HG03196 (cell line): ENCODE measurements at regions not wholly inside any gene's neighbourhood (a gene's known extent, or its start where the extent isn't known, plus 50 kb on each side); places are given as distances from the start of the nearest gene placed in this dataset.

Experiments
- ATAC-seq: cut with Tn5 transposase; IDR thresholded peaks from one replicate; pipeline ENCODE4 v1.9.1; 2021; ENCODE audit not compliant: unreplicated experiment

GRCh38 chr14:61940666-61941420, 178.6 kb downstream of the SNAPC1 start:
- no peak for ATAC-seq

GRCh38 chr14:61941421-61942150, 179.4 kb downstream of the SNAPC1 start:
- ATAC-seq, result no peak

DNA sequence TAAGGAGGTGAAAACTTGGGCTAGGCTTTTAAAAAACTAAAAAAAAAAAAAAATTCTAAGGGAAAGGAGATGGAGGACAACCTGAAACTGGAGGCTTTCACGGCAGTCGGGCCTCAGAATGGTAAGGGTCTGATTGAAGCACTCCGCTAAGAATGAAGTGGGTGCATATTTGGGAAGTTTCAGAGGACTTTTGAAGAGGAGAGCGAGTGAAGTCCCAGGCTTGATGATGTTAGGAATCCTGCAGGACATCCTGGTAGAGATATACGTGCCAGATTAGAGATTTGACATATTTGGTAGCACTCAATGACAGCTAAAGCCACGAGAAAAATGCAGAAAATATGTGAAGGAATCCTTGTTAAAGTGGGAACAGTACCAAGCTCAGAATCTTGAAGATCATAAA, 186.2 kb downstream of the SNAPC1 start:
- no peak for ATAC-seq

- no peak for ATAC-seq
These were observed 188.1 kb downstream of the SNAPC1 start for GRCh38 chr14:61950340-61950739.

DNA sequence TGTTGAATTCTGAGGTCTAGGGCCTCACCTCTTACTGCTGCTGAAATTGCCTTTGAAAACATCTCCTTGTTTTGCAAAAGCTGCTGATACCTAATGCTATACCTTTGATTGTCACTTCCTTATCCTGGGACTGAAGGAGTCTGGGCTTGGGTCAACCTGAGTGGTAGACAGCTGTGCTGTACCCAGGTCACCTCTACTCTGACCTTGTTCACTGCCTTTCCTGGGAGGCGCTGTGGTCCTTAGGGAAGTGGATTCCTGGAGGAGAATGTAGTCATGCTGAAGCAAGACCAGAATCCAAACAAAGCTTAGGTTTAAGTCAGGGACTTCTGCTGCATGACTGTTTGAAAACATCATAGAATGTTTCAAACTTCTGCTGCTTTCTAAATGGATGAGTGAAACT, 191.4 kb downstream of the SNAPC1 start:
- ATAC-seq, result no peak

GRCh38 chr14:61954306-61954705, 192.1 kb downstream of the SNAPC1 start:
- no peak for ATAC-seq

- no peak for ATAC-seq
These were observed 194.3 kb downstream of the SNAPC1 start for GRCh38 chr14:61956517-61956916.

DNA sequence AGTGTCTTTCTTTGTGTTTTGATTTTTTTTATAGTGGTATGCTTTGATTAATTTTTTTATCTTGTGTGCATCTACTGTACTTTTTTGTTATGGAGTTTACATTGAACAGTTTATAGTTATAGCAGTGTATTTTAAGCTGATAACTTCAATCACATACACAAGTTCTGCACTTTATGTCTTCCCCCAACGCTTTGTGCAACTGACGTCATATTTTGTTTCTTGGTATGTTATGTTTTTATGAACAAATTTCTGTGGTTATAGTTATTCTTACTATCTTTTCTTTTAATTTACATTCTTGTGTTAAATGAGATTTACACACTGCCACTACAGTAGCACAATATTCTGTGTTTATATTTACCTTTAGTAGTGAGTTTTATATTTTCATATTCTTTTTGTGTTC, 197.1 kb downstream of the SNAPC1 start:
- no peak for ATAC-seq

DNA sequence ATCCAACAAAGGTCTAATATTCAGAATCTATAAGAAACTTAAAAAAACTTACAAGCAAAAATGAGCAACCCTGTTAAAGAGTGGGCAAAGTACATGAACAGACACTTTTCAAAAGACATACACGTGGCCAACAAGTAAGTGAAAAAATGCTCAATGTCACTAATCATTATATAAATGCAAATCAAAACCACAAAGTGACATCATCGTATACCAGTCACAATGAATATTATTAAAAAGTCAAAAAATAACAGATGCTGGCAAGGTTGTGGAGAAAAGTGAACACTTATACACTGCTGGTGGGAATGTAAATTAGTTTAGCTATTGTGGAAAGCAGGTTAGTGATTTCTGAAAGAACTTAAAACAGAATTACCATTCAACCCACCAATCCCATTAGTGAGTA, 199.1 kb downstream of the SNAPC1 start:
- ATAC-seq, result no peak

DNA sequence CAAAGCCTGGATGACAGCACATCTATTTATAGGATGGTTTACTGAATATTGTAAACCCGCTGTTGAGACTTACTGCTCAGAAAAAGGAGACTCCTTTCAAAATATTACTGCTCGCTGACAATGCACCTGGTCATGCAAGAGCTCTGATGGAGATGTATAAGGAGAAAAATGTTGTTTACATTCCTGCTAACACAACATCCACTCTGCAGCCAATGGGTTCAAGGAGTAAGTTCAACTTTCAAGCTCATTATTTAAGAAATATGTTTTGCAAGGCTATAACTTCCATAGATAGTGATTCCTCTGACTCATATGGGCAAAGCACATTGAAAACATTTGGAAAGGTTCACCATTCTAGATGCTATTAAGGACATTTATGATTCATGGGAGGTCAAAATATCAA, 201.7 kb downstream of the SNAPC1 start:
- no peak for ATAC-seq

DNA sequence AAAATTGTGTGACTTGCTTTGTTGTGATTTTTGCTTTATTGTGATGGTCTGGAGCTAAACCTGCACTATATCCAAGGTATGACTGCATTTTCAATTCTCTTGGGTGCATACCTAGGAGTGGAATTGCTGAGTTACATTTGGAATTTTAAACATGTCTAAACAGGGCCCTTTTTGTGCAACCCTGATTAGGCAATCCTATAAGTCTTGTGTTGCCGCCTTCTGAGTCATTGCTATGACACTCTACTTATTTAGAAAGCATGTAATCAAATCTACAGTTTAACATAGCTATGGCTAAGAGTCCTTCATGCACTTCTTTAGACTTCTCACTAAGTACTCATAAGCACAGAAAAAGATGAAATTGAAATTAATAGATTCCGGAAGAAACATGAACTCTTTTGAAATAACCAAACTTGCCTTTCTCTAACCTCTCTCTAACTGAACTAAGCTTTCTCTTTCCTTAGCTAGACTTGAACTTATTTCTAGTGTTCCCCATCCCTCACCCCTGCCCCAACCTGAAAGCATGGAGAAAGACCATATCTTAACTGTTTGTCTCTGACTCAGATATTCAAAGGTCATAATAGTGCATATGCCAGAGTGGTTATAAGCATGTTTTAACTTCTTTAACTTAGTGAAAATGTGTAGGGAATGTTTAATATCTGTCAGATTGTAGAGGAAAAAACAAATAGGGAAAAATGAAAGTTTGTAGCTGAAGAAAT, 203.0 kb downstream of the SNAPC1 start:
- ATAC-seq, result no peak

GRCh38 chr14:61968207-61968606, 206.0 kb downstream of the SNAPC1 start:
- ATAC-seq, result no peak

GRCh38 chr14:61972711-61973110, 210.5 kb downstream of the SNAPC1 start:
- no peak for ATAC-seq

- no peak for ATAC-seq
These were observed 211.8 kb downstream of the SNAPC1 start for GRCh38 chr14:61973981-61974380.

DNA sequence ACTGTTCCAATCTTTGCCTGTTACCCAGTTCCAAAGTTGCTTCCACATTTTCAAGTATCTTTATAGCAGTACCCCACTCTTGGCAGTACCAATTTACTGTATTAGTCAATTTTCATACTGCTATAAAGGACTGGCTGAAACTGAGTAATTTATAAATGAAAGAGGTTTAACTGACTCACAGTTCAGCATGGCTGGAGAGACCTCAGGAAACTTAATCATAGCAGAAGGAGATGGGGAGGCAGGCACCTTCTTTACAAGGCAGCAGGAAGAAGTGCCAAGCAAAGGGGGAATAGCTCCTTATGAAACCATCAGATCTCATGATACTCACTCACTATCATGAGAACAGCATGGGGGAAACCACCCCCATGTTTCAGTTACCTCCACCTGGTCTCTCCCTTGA, 215.0 kb downstream of the SNAPC1 start:
- ATAC-seq, result no peak

GRCh38 chr14:61988240-61988639, 226.0 kb downstream of the SNAPC1 start:
- no peak for ATAC-seq

DNA sequence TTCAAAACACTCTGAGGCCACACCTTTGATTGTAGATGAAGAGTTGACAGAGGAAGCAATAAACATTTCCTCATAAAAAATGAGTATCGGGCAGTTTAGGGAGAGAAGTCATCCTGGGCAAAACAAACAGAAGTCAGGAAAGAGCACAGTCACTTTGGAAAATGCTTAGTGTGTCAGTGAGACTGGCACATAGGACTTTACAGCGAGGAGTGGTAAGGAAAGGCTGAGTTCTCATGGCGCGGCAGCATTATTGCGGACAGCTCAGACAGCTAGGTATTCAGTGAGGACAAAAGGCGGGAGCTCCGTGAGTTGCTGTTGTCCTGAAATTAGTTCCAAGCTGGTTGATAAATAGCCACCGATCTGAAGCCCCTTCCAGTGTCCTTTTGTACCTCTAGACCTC, 229.9 kb downstream of the SNAPC1 start:
- ATAC-seq, result no peak

GRCh38 chr14:61992926-61993325, 230.7 kb downstream of the SNAPC1 start:
- ATAC-seq, result no peak

- ATAC-seq, result no peak
These were observed 232.4 kb downstream of the SNAPC1 start for GRCh38 chr14:61994589-61994988.

- ATAC-seq, result no peak
These were observed 234.5 kb downstream of the SNAPC1 start for GRCh38 chr14:61996753-61997152.

DNA sequence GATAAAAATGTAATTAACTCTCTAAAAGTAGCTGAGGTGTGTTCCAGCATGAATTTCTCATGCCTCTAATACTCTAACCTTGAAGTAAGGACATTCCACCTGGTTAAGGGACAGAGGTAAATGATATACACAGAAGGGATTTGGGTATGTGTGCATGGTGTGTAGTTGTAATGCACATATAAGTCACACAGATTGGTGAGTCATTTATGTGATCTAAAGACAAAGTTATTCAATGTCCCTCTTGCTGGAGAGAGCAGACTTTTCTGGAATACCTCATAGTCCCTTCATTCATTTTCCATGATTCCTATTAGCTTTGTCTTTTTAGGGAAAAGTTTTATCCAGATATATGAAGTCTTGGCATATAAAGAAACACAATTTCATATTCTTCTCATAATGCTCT, 234.9 kb downstream of the SNAPC1 start:
- no peak for ATAC-seq

DNA sequence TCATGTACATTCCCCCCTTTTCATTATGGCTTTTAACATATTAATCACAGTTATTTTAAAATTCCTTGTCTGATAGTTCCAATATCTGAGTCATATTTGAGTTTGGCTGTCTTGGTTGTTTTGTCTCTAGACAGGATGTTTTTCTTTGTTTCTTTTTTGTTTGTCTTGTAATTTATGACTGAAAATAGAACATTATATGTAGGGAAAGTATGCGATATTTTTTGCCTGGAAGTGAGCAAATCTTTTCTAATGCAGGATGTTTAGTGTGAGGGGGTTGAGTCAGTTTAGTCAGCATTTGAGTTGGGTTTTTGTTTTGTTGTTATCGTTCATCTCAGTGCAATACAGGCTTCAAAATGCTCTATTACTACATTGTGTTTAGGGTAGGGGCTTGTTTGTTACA, 239.7 kb downstream of the SNAPC1 start:
- ATAC-seq, result no peak
